ENCODE measurements at regions not wholly inside any gene's neighbourhood (a gene's known extent, or its start where the extent isn't known, plus 50 kb on each side); places are given as distances from the start of the nearest gene placed in this dataset.

- H3K36me3 ChIP-seq (ENCODE audit: control insufficient read depth in 1 of 2, insufficient read depth in 2 of 2, low read length in 2 of 2) = no peaks in the 10 kb centered on the region
- no peaks in the 10 kb centered on the region for H3K27me3 ChIP-seq (ENCODE audit: control insufficient read depth in 1 of 2, insufficient read depth in 2 of 2, low read length in 2 of 2)
- H3K4me3 ChIP-seq (ENCODE audit: low read depth in 1 of 2, low read length in 2 of 2) = peak overlapping the region; percentile 21 to 29
- no peak overlapping the region for H3K27ac ChIP-seq (ENCODE audit: low read depth, low read length)
- no peaks in the 10 kb centered on the region for H3K9me3 ChIP-seq (ENCODE audit: control insufficient read depth in 1 of 2, low read length in 2 of 2)
- no peak overlapping the region for H3K9ac ChIP-seq (ENCODE audit: low read depth in 1 of 2, low read length in 2 of 2)
- peaks cover 20 to 30% of the 10 kb centered on the region in 2 donors for H3K4me1 ChIP-seq (ENCODE audit: control insufficient read depth in 1 of 2, insufficient read depth in 2 of 2, low read length in 2 of 2)
These were observed 238.8 kb downstream of the RNF152 start for GRCh38 chr18:61653823-61654551.

DNA sequence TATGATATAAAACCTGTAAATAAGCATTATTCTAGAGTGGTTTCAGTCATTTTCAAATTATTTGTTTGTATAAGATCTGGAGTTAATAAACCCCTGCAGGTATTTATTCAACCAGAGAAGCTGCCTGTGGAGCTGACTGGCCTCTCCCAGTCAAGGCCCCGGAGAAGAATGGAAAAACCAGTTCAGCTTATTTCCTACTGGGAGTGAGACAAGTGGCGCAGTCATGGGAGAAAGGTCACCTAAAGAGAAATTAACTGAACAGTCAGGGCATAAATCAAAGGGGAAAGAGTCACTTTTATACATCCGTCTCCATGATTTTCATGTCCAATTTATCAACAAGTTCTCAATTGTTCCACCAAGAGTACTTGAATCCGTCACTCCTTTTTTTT is 240.9 kb downstream of the RNF152 start:
- Histone ChIP-seq H3K4me1 (ENCODE audit: control insufficient read depth in 1 of 2, insufficient read depth in 2 of 2, low read length in 2 of 2) (peaks cover 22 to 30% of the 10 kb centered on the region in 2 donors), H3K27ac (ENCODE audit: low read depth, low read length) (peak overlapping the region; percentile 10), H3K4me3 (ENCODE audit: low read depth in 1 of 2, low read length in 2 of 2) (no peak overlapping the region), H3K27me3 (ENCODE audit: control insufficient read depth in 1 of 2, insufficient read depth in 2 of 2, low read length in 2 of 2) (no peaks in the 10 kb centered on the region), H3K9ac (ENCODE audit: low read depth in 1 of 2, low read length in 2 of 2) (no peak overlapping the region), H3K36me3 (ENCODE audit: control insufficient read depth in 1 of 2, insufficient read depth in 2 of 2, low read length in 2 of 2) (no peaks in the 10 kb centered on the region), H3K9me3 (ENCODE audit: control insufficient read depth in 1 of 2, low read length in 2 of 2) (no peaks in the 10 kb centered on the region)

DNA sequence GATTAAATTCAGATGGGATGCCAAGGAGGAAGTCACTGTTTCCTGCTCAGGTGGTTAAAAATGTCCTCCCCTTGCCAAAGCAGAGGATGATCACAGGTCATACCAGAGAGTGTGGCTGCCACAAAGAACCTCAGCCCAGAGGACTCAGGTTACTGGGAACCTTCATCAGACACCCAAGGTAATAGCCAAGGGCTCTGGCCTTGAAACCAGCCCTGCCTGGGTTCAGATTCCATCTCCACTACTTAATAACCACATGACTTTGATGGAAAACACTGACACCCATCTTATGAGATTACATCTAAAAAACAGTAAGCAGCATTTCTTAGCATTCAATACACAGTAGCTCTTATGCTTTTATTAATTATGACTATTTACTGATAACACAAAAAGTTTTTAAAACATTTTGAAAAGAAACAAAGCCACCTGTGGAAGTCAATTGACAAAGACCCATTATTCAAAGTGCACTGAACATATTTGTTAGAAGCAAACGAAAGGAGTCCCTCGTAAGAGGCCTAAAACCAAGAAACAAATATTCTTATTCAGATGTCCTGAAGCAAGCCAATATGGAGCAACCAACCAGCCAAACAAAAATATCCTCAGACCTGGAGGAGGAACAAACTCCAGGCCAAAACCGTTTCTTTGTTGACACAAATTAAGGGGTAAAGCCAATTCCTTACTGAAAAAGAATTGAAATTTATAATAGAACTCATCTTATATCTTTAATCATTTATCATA is 241.5 kb downstream of the RNF152 start:
- H3K27me3 ChIP-seq (ENCODE audit: control insufficient read depth in 1 of 2, insufficient read depth in 2 of 2, low read length in 2 of 2) = no peaks in the 10 kb centered on the region
- no peaks in the 10 kb centered on the region for H3K9me3 ChIP-seq (ENCODE audit: control insufficient read depth in 1 of 2, low read length in 2 of 2)
- no peak overlapping the region for H3K4me3 ChIP-seq (ENCODE audit: low read depth in 1 of 2, low read length in 2 of 2)
- no peak overlapping the region for H3K27ac ChIP-seq (ENCODE audit: low read depth, low read length)
- no peak overlapping the region for H3K9ac ChIP-seq (ENCODE audit: low read depth in 1 of 2, low read length in 2 of 2)
- H3K4me1 ChIP-seq (ENCODE audit: control insufficient read depth in 1 of 2, insufficient read depth in 2 of 2, low read length in 2 of 2) = peaks cover 22 to 30% of the 10 kb centered on the region in 2 donors
- no peaks in the 10 kb centered on the region for H3K36me3 ChIP-seq (ENCODE audit: control insufficient read depth in 1 of 2, insufficient read depth in 2 of 2, low read length in 2 of 2)

DNA sequence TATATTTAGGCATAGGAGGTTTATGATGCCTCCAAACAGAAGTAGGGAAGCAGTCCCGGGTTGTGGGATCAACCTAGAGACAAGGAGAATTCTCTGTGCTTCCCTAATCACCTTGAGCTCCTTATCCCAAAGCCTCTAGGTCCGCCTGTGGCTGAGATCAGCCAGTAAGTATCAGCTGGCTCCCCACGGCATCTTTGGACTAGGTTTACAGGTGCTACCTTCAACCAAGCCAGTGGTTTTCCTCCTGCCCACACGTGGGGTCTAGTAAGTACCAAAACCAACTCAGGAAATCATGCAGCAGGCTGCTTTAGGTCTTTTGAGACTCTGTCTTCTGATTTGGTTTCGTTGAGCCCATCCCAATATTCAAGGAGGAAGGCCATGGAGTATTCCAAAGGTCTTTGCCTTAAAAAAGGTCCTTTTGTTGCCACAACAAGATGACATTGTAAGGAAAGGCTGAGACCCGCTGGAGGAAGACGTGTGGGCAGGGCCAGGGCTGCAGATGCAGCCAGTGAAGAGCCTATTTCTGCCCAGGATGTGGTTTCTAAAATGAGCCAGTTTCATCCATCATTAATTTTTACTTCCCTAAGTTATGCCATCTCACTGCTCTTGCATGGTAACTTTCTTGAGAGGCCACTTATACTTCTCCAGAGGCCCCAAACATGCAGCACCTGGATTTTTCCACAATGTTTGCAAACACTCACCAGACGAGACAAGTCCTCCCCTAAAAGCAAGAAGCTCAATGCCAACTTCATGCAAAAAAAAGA is 248.7 kb downstream of the RNF152 start:
- Histone ChIP-seq H3K4me1 (ENCODE audit: control insufficient read depth in 1 of 2, insufficient read depth in 2 of 2, low read length in 2 of 2) (peaks cover 3 to 12% of the 10 kb centered on the region in 2 donors), H3K9ac (ENCODE audit: low read depth in 1 of 2, low read length in 2 of 2) (no peak overlapping the region), H3K36me3 (ENCODE audit: control insufficient read depth in 1 of 2, insufficient read depth in 2 of 2, low read length in 2 of 2) (no peaks in the 10 kb centered on the region), H3K4me3 (ENCODE audit: low read depth in 1 of 2, low read length in 2 of 2) (no peak overlapping the region), H3K27me3 (ENCODE audit: control insufficient read depth in 1 of 2, insufficient read depth in 2 of 2, low read length in 2 of 2) (no peaks in the 10 kb centered on the region), H3K27ac (ENCODE audit: low read depth, low read length) (no peak overlapping the region), H3K9me3 (ENCODE audit: control insufficient read depth in 1 of 2, low read length in 2 of 2) (no peaks in the 10 kb centered on the region)

DNA sequence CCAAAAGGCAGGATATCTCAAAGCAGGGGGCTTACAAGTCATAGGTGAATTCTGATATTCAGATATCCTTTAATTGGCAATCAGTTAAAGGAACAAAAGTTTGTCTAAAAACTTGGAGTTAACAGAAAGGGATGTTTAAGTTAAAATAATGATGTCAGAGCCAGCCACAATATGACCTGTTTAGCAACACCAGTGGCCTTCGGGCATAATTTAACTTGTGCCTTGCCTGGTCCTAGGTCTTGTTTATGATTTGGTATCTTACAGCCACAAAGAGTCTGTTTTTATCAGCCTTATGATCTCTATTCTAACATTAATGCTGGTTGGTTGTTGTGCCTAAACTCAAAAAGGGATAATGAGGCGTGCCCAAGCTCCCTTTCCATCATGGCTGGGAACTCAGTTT is 252.9 kb downstream of the RNF152 start:
- no peaks in the 10 kb centered on the region for H3K27me3 ChIP-seq (ENCODE audit: control insufficient read depth in 1 of 2, insufficient read depth in 2 of 2, low read length in 2 of 2)
- no peak overlapping the region for H3K4me3 ChIP-seq (ENCODE audit: low read depth in 1 of 2, low read length in 2 of 2)
- H3K9ac ChIP-seq (ENCODE audit: low read depth in 1 of 2, low read length in 2 of 2) = no peak overlapping the region
- H3K9me3 ChIP-seq (ENCODE audit: control insufficient read depth in 1 of 2, low read length in 2 of 2) = no peaks in the 10 kb centered on the region
- H3K36me3 ChIP-seq (ENCODE audit: control insufficient read depth in 1 of 2, insufficient read depth in 2 of 2, low read length in 2 of 2) = no peaks in the 10 kb centered on the region
- H3K4me1 ChIP-seq (ENCODE audit: control insufficient read depth in 1 of 2, insufficient read depth in 2 of 2, low read length in 2 of 2) = peaks cover 26 to 41% of the 10 kb centered on the region in 2 donors
- H3K27ac ChIP-seq (ENCODE audit: low read depth, low read length) = no peak overlapping the region

- Histone ChIP-seq H3K36me3 (ENCODE audit: control insufficient read depth in 1 of 2, insufficient read depth in 2 of 2, low read length in 2 of 2) (no peaks in the 10 kb centered on the region), H3K27ac (ENCODE audit: low read depth, low read length) (peak overlapping the region; percentile 4), H3K4me3 (ENCODE audit: low read depth in 1 of 2, low read length in 2 of 2) (no peak overlapping the region), H3K27me3 (ENCODE audit: control insufficient read depth in 1 of 2, insufficient read depth in 2 of 2, low read length in 2 of 2) (no peaks in the 10 kb centered on the region), H3K9ac (ENCODE audit: low read depth in 1 of 2, low read length in 2 of 2) (no peak overlapping the region), H3K9me3 (ENCODE audit: control insufficient read depth in 1 of 2, low read length in 2 of 2) (no peaks in the 10 kb centered on the region), H3K4me1 (ENCODE audit: control insufficient read depth in 1 of 2, insufficient read depth in 2 of 2, low read length in 2 of 2) (peaks cover 26 to 35% of the 10 kb centered on the region in 2 donors)
These were observed 254.8 kb downstream of the RNF152 start for GRCh38 chr18:61637905-61638595.

- no peaks in the 10 kb centered on the region for H3K36me3 ChIP-seq (ENCODE audit: control insufficient read depth in 1 of 2, insufficient read depth in 2 of 2, low read length in 2 of 2)
- no peak overlapping the region for H3K4me3 ChIP-seq (ENCODE audit: low read depth in 1 of 2, low read length in 2 of 2)
- peaks cover 26 to 34% of the 10 kb centered on the region in 2 donors for H3K4me1 ChIP-seq (ENCODE audit: control insufficient read depth in 1 of 2, insufficient read depth in 2 of 2, low read length in 2 of 2)
- no peaks in the 10 kb centered on the region for H3K27me3 ChIP-seq (ENCODE audit: control insufficient read depth in 1 of 2, insufficient read depth in 2 of 2, low read length in 2 of 2)
- no peaks in the 10 kb centered on the region for H3K9me3 ChIP-seq (ENCODE audit: control insufficient read depth in 1 of 2, low read length in 2 of 2)
- H3K9ac ChIP-seq (ENCODE audit: low read depth in 1 of 2, low read length in 2 of 2) = no peak overlapping the region
- H3K27ac ChIP-seq (ENCODE audit: low read depth, low read length) = no peak overlapping the region
These were observed 255.5 kb downstream of the RNF152 start for GRCh38 chr18:61637319-61637718.

- Histone ChIP-seq H3K9me3 (ENCODE audit: control insufficient read depth in 1 of 2, low read length in 2 of 2) (no peaks in the 10 kb centered on the region), H3K27me3 (ENCODE audit: control insufficient read depth in 1 of 2, insufficient read depth in 2 of 2, low read length in 2 of 2) (no peaks in the 10 kb centered on the region), H3K4me3 (ENCODE audit: low read depth in 1 of 2, low read length in 2 of 2) (peak overlapping the region; percentile 39 to 45), H3K4me1 (ENCODE audit: control insufficient read depth in 1 of 2, insufficient read depth in 2 of 2, low read length in 2 of 2) (peaks cover 26 to 29% of the 10 kb centered on the region in 2 donors), H3K9ac (ENCODE audit: low read depth in 1 of 2, low read length in 2 of 2) (no peak overlapping the region), H3K36me3 (ENCODE audit: control insufficient read depth in 1 of 2, insufficient read depth in 2 of 2, low read length in 2 of 2) (no peaks in the 10 kb centered on the region), H3K27ac (ENCODE audit: low read depth, low read length) (peak overlapping the region; percentile 26)
These were observed 256.8 kb downstream of the RNF152 start for GRCh38 chr18:61635901-61636528.

DNA sequence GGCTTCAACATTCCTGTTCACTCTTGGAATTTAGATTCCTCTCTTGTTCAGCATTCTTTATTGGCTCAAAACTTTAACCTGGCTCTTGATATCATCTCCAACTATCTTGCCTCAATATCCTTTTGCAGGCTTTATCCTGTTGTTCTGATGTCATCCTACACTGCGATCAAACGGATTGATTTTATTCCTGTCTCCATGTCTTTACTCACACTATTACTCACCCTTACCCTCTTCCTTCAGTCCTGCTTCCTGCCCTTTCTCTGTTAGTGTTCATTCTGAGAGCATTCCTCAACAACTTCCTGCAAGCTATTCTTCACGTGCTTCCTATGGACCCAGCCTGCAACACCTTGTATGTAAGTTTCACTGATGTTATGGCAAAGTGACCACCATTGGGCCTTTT is 264.7 kb downstream of the RNF152 start:
- Histone ChIP-seq H3K4me3 (ENCODE audit: low read depth in 1 of 2, low read length in 2 of 2) (no peak overlapping the region), H3K27me3 (ENCODE audit: control insufficient read depth in 1 of 2, insufficient read depth in 2 of 2, low read length in 2 of 2) (no peaks in the 10 kb centered on the region), H3K27ac (ENCODE audit: low read depth, low read length) (no peak overlapping the region), H3K9ac (ENCODE audit: low read depth in 1 of 2, low read length in 2 of 2) (no peak overlapping the region), H3K9me3 (ENCODE audit: control insufficient read depth in 1 of 2, low read length in 2 of 2) (no peaks in the 10 kb centered on the region), H3K4me1 (ENCODE audit: control insufficient read depth in 1 of 2, insufficient read depth in 2 of 2, low read length in 2 of 2) (no peaks in the 10 kb centered on the region), H3K36me3 (ENCODE audit: control insufficient read depth in 1 of 2, insufficient read depth in 2 of 2, low read length in 2 of 2) (no peaks in the 10 kb centered on the region)
